GM23338 (cell line): ENCODE measurements at regions not wholly inside any gene's neighbourhood (a gene's known extent, or its start where the extent isn't known, plus 50 kb on each side); places are given as distances from the start of the nearest gene placed in this dataset.

ENCODE experiments used
- ATAC-seq: fragments of 200-7000 bp; cut with Tn5 transposase; 3 replicates; pipeline ENCODE4 v1.9.1; 2020
- DNase-seq: peaks from one replicate; pipeline ENCODE4 v3.0.0-alpha.2; 2015; ENCODE audit warnings: low spot score
- H2AFZ ChIP-seq: fragments of 200-600 bp; sonication (generic); 2 replicates; pipeline ENCODE4 v1.8.0; 2016; ENCODE audit warnings: antibody characterized with exemption, mild to moderate bottlenecking, moderate library complexity
- H3F3A ChIP-seq: fragments of 200-600 bp; sonication (generic); replicated peaks from 2 replicates; pipeline ENCODE4 v1.8.0; 2017; ENCODE audit warnings: antibody characterized with exemption, mixed run types, low read depth
- H3K27ac ChIP-seq: fragments of 200-600 bp; sonication (generic); 2 replicates; pipeline ENCODE4 v1.6.1; 2016; ENCODE audit warnings: low read depth
- H3K27me3 ChIP-seq: fragments of 200-600 bp; sonication (generic); 2 replicates; pipeline ENCODE4 v1.8.0; 2016; ENCODE audit warnings: mild to moderate bottlenecking, mixed run types, moderate library complexity; ENCODE audit not compliant: insufficient read depth
- H3K36me3 ChIP-seq: fragments of 200-600 bp; sonication (generic); 2 replicates; pipeline ENCODE4 v1.8.0; 2016; ENCODE audit warnings: mild to moderate bottlenecking; ENCODE audit not compliant: insufficient read depth
- H3K4me1 ChIP-seq: fragments of 200-600 bp; sonication (generic); 2 replicates; pipeline ENCODE4 v1.8.0; 2016; ENCODE audit warnings: mild to moderate bottlenecking, moderate library complexity; ENCODE audit not compliant: insufficient read depth
- H3K4me2 ChIP-seq: fragments of 200-600 bp; sonication (generic); 2 replicates; pipeline ENCODE4 v1.7.1; 2017; ENCODE audit warnings: mixed run types
- H3K4me3 ChIP-seq: fragments of 200-600 bp; sonication (generic); 2 replicates; pipeline ENCODE4 v1.6.1; 2016; ENCODE audit warnings: mixed run types
- H3K79me2 ChIP-seq: fragments of 200-600 bp; sonication (generic); replicated peaks from 2 replicates; pipeline ENCODE4 v1.8.0; 2017; ENCODE audit warnings: mild to moderate bottlenecking; ENCODE audit not compliant: insufficient read depth
- H3K9me2 ChIP-seq: fragments of 200-600 bp; sonication (generic); 2 replicates; pipeline ENCODE4 v1.8.0; 2017; ENCODE audit not compliant: insufficient read depth
- H4K20me1 ChIP-seq: fragments of 200-600 bp; sonication (generic); replicated peaks from 2 replicates; pipeline ENCODE4 v1.8.0; 2017; ENCODE audit warnings: mild to moderate bottlenecking; ENCODE audit not compliant: insufficient read depth
- H3K27ac Mint-ChIP-seq: 2 replicates; pipeline ENCODE4 v1.8.0; 2020; ENCODE audit warnings: inconsistent platforms, mild to moderate bottlenecking, moderate library complexity, mixed read lengths
- H3K27me3 Mint-ChIP-seq: 3 replicates; pipeline ENCODE4 v1.8.0; 2022; ENCODE audit warnings: low read depth, mild to moderate bottlenecking, moderate library complexity, mixed read lengths, inconsistent platforms; ENCODE audit not compliant: insufficient read depth, poor library complexity
- H3K36me3 Mint-ChIP-seq: 3 replicates; pipeline ENCODE4 v1.8.0; 2021; ENCODE audit warnings: low read depth, mild to moderate bottlenecking, inconsistent platforms, moderate library complexity, mixed read lengths
- H3K4me1 Mint-ChIP-seq: 3 replicates; pipeline ENCODE4 v1.8.0; 2020; ENCODE audit warnings: mild to moderate bottlenecking, inconsistent platforms, mixed read lengths
- H3K4me3 Mint-ChIP-seq: 3 replicates; pipeline ENCODE4 v1.8.0; 2021; ENCODE audit warnings: moderate library complexity, mild to moderate bottlenecking, inconsistent platforms, mixed read lengths
- H3K9me3 Mint-ChIP-seq: 3 replicates; pipeline ENCODE4 v1.8.0; 2020; ENCODE audit warnings: moderate library complexity, mild to moderate bottlenecking, inconsistent platforms, mixed read lengths
- CREB1 ChIP-seq: fragments of 250-450 bp; sonication (Bioruptor Pico); IDR thresholded peaks from 2 replicates; pipeline ENCODE4 v1.5.0; 2020; ENCODE audit warnings: low read depth, mild to moderate bottlenecking, moderate library complexity
- EZH2 ChIP-seq: fragments of 200-600 bp; sonication (generic); IDR thresholded peaks from one replicate; pipeline ENCODE4 v1.8.0; 2017; ENCODE audit warnings: antibody characterized with exemption, mild to moderate bottlenecking, low read depth; ENCODE audit not compliant: unreplicated experiment
- EZH2phosphoT487 ChIP-seq: fragments of 200-600 bp; sonication (generic); IDR thresholded peaks from one replicate; pipeline ENCODE4 v1.8.1; 2018; ENCODE audit warnings: antibody characterized with exemption; ENCODE audit not compliant: unreplicated experiment
- JUNB ChIP-seq: IDR thresholded peaks from one replicate; pipeline ENCODE4 v1.6.1; 2016; ENCODE audit warnings: antibody characterized with exemption; ENCODE audit not compliant: unreplicated experiment
- NANOG ChIP-seq: IDR thresholded peaks from 2 replicates; pipeline ENCODE4 v1.6.1; 2016; ENCODE audit warnings: antibody characterized with exemption, borderline replicate concordance
- POLR2AphosphoS5 ChIP-seq: IDR thresholded peaks from 2 replicates; pipeline ENCODE4 v1.6.1; 2016; ENCODE audit warnings: antibody characterized with exemption, low read depth
- STAT1 ChIP-seq: IDR thresholded peaks from one replicate; pipeline ENCODE4 v1.6.1; 2016; ENCODE audit warnings: antibody characterized with exemption; ENCODE audit not compliant: unreplicated experiment
- ZNF331 ChIP-seq: fragments of 250-450 bp; sonication (Bioruptor Pico); IDR thresholded peaks from 2 replicates; pipeline ENCODE4 v1.5.0; 2020; ENCODE audit warnings: low read depth, mild to moderate bottlenecking, moderate library complexity
- TF ChIP-seq, protein P1 (sequence below), 2 experiments: fragments of 200-600 bp in 1 of 2; sonication (generic) in 1 of 2; conservative IDR thresholded peaks; 2 replicates each; pipeline versions ENCODE4 v1.5.1 to v1.6.1; 2016 to 2017; ENCODE audit warnings: antibody characterized with exemption in 2 of 2, low read depth in 2 of 2, mild to moderate bottlenecking in 2 of 2, moderate library complexity in 1 of 2
- TF ChIP-seq, protein P2 (sequence below): IDR thresholded peaks from 2 replicates; pipeline ENCODE4 v1.6.1; 2016; ENCODE audit warnings: antibody characterized with exemption
- TF ChIP-seq, protein P3 (sequence below): IDR thresholded peaks from one replicate; pipeline ENCODE4 v1.6.1; 2018; ENCODE audit warnings: antibody characterized with exemption; ENCODE audit not compliant: unreplicated experiment

DNA sequence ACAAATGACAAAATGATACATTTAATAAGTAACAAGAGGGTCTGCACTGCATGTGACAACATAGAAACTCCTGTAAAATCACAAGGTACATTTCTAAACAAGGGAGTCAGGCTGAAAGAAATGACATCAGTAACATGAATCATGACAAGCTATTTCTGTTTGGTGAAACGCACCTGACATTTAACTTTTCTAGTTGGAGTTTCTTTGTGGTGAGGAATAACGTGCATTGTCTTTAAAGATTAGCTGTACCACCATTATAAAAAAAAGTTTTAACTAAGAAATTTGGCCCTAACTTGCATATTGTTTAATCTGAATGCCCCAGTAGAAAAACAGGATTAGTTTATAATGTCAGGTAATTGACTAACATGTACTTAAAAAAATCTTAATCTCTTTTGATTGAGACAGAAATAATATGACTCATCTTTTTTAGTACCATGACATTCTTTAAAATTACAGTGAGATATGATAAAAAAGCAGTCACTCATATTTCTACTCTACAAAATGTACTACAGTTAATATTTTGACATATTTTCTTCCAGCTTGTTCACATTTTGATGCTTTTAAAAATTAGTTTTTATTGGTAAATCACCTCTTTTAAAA, 418.2 kb downstream of the KLF12 start:
- Mint-ChIP-seq H3K27me3 (no peaks in the 10 kb centered on the region), H3K36me3 (peaks cover 8% of the 10 kb centered on the region; the same call in 1 of the 3 replicates), H3K27ac (no peak overlapping the region; the same call in 1 of the 2 replicates), H3K4me1 (peaks cover 39% of the 10 kb centered on the region), H3K9me3 (no peaks in the 10 kb centered on the region), H3K4me3 (no peak overlapping the region)
- Histone ChIP-seq H3K4me3 (no peak overlapping the region), H4K20me1 (no peaks in the 10 kb centered on the region), H3K9me2 (no peaks in the 10 kb centered on the region), H2AFZ (no peak overlapping the region), H3K36me3 (no peaks in the 10 kb centered on the region), H3K4me1 (peaks cover 21% of the 10 kb centered on the region), H3K79me2 (no peaks in the 10 kb centered on the region), H3K4me2 (no peak overlapping the region), H3K27ac (no peak overlapping the region), H3K27me3 (no peaks in the 10 kb centered on the region), H3F3A (no peaks in the 10 kb centered on the region)
- ATAC-seq (no peak), DNase-seq (no peak)
- no peak for TF ChIP-seq CREB1
- TF ChIP-seq, protein P1, sequence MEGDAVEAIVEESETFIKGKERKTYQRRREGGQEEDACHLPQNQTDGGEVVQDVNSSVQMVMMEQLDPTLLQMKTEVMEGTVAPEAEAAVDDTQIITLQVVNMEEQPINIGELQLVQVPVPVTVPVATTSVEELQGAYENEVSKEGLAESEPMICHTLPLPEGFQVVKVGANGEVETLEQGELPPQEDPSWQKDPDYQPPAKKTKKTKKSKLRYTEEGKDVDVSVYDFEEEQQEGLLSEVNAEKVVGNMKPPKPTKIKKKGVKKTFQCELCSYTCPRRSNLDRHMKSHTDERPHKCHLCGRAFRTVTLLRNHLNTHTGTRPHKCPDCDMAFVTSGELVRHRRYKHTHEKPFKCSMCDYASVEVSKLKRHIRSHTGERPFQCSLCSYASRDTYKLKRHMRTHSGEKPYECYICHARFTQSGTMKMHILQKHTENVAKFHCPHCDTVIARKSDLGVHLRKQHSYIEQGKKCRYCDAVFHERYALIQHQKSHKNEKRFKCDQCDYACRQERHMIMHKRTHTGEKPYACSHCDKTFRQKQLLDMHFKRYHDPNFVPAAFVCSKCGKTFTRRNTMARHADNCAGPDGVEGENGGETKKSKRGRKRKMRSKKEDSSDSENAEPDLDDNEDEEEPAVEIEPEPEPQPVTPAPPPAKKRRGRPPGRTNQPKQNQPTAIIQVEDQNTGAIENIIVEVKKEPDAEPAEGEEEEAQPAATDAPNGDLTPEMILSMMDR (conservative IDR thresholded peaks at IDR 0.05; ENCODE audit: low read depth in 2 of 2), result no peak
- TF ChIP-seq, protein P2, sequence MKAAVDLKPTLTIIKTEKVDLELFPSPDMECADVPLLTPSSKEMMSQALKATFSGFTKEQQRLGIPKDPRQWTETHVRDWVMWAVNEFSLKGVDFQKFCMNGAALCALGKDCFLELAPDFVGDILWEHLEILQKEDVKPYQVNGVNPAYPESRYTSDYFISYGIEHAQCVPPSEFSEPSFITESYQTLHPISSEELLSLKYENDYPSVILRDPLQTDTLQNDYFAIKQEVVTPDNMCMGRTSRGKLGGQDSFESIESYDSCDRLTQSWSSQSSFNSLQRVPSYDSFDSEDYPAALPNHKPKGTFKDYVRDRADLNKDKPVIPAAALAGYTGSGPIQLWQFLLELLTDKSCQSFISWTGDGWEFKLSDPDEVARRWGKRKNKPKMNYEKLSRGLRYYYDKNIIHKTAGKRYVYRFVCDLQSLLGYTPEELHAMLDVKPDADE, result no peak

DNA sequence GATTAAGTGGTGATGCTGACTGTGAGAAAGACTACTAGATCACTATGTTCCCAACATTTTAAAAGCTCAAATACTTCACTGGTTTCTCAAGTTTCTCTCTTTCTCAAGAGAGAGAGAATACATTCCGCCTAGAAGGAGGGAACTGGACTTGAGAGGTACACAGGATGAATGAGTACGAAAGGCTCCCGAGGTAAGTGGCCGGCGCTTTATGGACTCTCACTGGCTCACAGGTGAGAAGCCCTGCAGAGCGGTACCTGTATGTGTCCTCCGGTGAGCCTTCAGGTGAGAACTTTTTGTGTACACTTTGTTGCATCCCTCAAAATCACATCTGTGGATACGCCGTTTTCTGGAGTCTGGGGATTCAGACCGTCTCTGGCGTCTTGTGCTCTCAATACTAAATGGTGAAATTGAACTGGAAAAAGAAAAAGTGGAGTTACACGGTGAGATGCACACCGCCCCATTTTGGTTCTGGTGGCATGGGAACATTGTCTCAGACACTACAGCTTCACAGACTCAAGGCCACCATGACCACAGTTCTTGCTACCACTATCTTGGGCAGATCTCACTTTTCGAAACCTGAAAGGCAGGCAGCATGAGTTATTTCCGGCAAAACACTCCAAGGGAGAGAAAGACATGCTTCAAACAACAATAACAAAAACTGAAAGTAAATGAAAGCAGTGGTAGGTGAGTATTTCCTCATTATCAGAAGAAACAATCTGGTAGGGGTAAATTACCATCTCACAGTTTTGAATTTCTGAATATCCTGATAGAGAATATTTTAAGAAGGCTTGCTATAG, 418.9 kb downstream of the KLF12 start:
- Mint-ChIP-seq H3K27ac (no peak overlapping the region; the same call in 1 of the 2 replicates), H3K4me1 (peaks cover 32% of the 10 kb centered on the region; the same call in 2 of the 3 replicates), H3K27me3 (no peaks in the 10 kb centered on the region), H3K36me3 (peaks cover 8% of the 10 kb centered on the region; the same call in 1 of the 3 replicates), H3K9me3 (no peaks in the 10 kb centered on the region), H3K4me3 (no peak overlapping the region)
- Histone ChIP-seq H2AFZ (no peak overlapping the region), H3K4me1 (peaks cover 14% of the 10 kb centered on the region), H3K27ac (no peak overlapping the region), H4K20me1 (no peaks in the 10 kb centered on the region), H3K4me3 (no peak overlapping the region), H3K27me3 (no peaks in the 10 kb centered on the region), H3F3A (no peaks in the 10 kb centered on the region), H3K4me2 (no peak overlapping the region), H3K9me2 (no peaks in the 10 kb centered on the region), H3K79me2 (no peaks in the 10 kb centered on the region), H3K36me3 (no peaks in the 10 kb centered on the region)
- ATAC-seq (no peak), DNase-seq (no peak)
- no peak for TF ChIP-seq JUNB
- no peak for TF ChIP-seq POLR2AphosphoS5
- no peak for TF ChIP-seq EZH2
- no peak for TF ChIP-seq EZH2phosphoT487
- TF ChIP-seq STAT1, result no peak
- TF ChIP-seq CREB1, result no peak
- no peak for TF ChIP-seq ZNF331 (CRISPR knock-in tag)
- TF ChIP-seq, protein P3, sequence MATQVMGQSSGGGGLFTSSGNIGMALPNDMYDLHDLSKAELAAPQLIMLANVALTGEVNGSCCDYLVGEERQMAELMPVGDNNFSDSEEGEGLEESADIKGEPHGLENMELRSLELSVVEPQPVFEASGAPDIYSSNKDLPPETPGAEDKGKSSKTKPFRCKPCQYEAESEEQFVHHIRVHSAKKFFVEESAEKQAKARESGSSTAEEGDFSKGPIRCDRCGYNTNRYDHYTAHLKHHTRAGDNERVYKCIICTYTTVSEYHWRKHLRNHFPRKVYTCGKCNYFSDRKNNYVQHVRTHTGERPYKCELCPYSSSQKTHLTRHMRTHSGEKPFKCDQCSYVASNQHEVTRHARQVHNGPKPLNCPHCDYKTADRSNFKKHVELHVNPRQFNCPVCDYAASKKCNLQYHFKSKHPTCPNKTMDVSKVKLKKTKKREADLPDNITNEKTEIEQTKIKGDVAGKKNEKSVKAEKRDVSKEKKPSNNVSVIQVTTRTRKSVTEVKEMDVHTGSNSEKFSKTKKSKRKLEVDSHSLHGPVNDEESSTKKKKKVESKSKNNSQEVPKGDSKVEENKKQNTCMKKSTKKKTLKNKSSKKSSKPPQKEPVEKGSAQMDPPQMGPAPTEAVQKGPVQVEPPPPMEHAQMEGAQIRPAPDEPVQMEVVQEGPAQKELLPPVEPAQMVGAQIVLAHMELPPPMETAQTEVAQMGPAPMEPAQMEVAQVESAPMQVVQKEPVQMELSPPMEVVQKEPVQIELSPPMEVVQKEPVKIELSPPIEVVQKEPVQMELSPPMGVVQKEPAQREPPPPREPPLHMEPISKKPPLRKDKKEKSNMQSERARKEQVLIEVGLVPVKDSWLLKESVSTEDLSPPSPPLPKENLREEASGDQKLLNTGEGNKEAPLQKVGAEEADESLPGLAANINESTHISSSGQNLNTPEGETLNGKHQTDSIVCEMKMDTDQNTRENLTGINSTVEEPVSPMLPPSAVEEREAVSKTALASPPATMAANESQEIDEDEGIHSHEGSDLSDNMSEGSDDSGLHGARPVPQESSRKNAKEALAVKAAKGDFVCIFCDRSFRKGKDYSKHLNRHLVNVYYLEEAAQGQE, result no peak
- TF ChIP-seq NANOG, result no peak
